ENCODE measurements at regions not wholly inside any gene's neighbourhood (a gene's known extent, or its start where the extent isn't known, plus 50 kb on each side); places are given as distances from the start of the nearest gene placed in this dataset.

DNA sequence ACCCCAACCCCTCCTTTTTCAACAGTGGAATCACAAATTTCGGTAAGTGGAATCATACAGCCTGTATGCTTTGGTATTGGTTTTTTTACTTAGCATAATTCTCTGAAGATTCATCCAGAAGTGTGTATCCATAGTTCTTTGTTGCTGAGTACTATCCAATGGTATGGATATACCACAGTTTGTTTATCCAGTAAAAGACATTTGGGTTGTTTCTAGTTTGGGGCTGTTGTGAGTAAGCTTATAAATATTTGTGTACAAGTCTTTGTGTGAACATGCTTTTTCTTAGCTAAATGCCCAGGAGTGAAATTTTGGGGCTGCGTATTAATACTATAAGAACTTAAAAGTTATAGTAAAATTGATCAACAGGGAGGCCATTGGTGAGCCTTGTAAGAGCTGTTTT, 57.5 kb upstream of the GC start:
- no peaks in the 10 kb centered on the region for H3K36me3 ChIP-seq (ENCODE audit: insufficient read depth)
- no peak overlapping the region for H3K4me2 ChIP-seq
- no peak for TF ChIP-seq CTCF (conservative IDR thresholded peaks at IDR 0.05; ENCODE audit: low read depth, low read length)
- H3K27me3 ChIP-seq (ENCODE audit: insufficient read depth, low read depth) = no peaks in the 10 kb centered on the region
- no peaks in the 10 kb centered on the region for H4K20me1 ChIP-seq (ENCODE audit: insufficient read depth)
- H3K9ac ChIP-seq = no peak overlapping the region
- no peaks in the 10 kb centered on the region for H3K79me2 ChIP-seq (ENCODE audit: insufficient read depth, low read depth)
- H2AFZ ChIP-seq (ENCODE audit: low read depth) = no peak overlapping the region
- no peak overlapping the region for H3K4me3 ChIP-seq (IDR thresholded peaks at IDR 0.05; ENCODE audit: insufficient read depth, low read depth, low read length)
- no peaks in the 10 kb centered on the region for H3K4me1 ChIP-seq (ENCODE audit: low read depth, poor library complexity, severe bottlenecking)
- H3K27ac ChIP-seq = no peak overlapping the region

DNA sequence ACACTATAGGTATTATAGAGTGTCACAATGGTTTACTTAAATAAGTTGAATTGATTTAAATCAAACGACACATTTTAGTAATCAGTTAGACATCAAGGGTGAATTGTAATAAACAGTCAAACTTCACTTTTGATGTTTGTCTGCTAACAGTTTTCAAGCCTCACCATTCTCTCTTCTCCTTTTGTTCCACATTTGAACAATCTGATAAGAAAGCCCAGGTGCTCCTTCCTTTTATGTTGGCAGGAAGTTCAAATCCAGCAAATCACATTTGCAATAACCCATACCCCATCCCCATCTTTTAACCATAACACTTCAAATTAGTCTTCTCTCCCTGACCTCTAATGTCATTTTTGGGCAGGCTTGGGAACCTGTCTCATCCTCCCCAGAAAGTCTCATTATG, 63.4 kb upstream of the GC start:
- Histone ChIP-seq H2AFZ (ENCODE audit: low read depth) (no peak overlapping the region), H4K20me1 (ENCODE audit: insufficient read depth) (no peaks in the 10 kb centered on the region; the same call in 1 of the 2 replicates), H3K4me2 (no peak overlapping the region), H3K9ac (no peak overlapping the region), H3K36me3 (ENCODE audit: insufficient read depth) (no peaks in the 10 kb centered on the region), H3K27ac (no peak overlapping the region), H3K79me2 (ENCODE audit: insufficient read depth, low read depth) (no peaks in the 10 kb centered on the region), H3K4me3 (IDR thresholded peaks at IDR 0.05; ENCODE audit: insufficient read depth, low read depth, low read length) (no peak overlapping the region), H3K4me1 (ENCODE audit: low read depth, poor library complexity, severe bottlenecking) (no peaks in the 10 kb centered on the region), H3K27me3 (ENCODE audit: insufficient read depth, low read depth) (no peaks in the 10 kb centered on the region)
- TF ChIP-seq CTCF (conservative IDR thresholded peaks at IDR 0.05; ENCODE audit: low read depth, low read length) = no peak

GRCh38 chr4:71855944-71856343, 72.1 kb upstream of the GC start:
- H3K4me2 ChIP-seq = no peak overlapping the region
- H4K20me1 ChIP-seq (ENCODE audit: insufficient read depth) = no peaks in the 10 kb centered on the region
- no peak overlapping the region for H3K27ac ChIP-seq
- no peak overlapping the region for H2AFZ ChIP-seq (ENCODE audit: low read depth)
- H3K27me3 ChIP-seq (ENCODE audit: insufficient read depth, low read depth) = no peaks in the 10 kb centered on the region
- H3K4me3 ChIP-seq (IDR thresholded peaks at IDR 0.05; ENCODE audit: insufficient read depth, low read depth, low read length) = no peak overlapping the region
- H3K79me2 ChIP-seq (ENCODE audit: insufficient read depth, low read depth) = no peaks in the 10 kb centered on the region
- no peak overlapping the region for H3K9ac ChIP-seq
- TF ChIP-seq CTCF (conservative IDR thresholded peaks at IDR 0.05; ENCODE audit: low read depth, low read length) = no peak
- H3K36me3 ChIP-seq (ENCODE audit: insufficient read depth) = no peaks in the 10 kb centered on the region
- H3K4me1 ChIP-seq (ENCODE audit: low read depth, poor library complexity, severe bottlenecking) = no peaks in the 10 kb centered on the region

- H3K4me2 ChIP-seq = no peak overlapping the region
- H3K27me3 ChIP-seq (ENCODE audit: insufficient read depth, low read depth) = no peaks in the 10 kb centered on the region
- no peak overlapping the region for H3K9ac ChIP-seq
- no peaks in the 10 kb centered on the region for H3K4me1 ChIP-seq (ENCODE audit: low read depth, poor library complexity, severe bottlenecking)
- H4K20me1 ChIP-seq (ENCODE audit: insufficient read depth) = no peaks in the 10 kb centered on the region
- H3K79me2 ChIP-seq (ENCODE audit: insufficient read depth, low read depth) = no peaks in the 10 kb centered on the region
- H3K27ac ChIP-seq = no peak overlapping the region
- H3K36me3 ChIP-seq (ENCODE audit: insufficient read depth) = no peaks in the 10 kb centered on the region
- no peak for TF ChIP-seq CTCF (conservative IDR thresholded peaks at IDR 0.05; ENCODE audit: low read depth, low read length)
- no peak overlapping the region for H2AFZ ChIP-seq (ENCODE audit: low read depth)
- no peak overlapping the region for H3K4me3 ChIP-seq (IDR thresholded peaks at IDR 0.05; ENCODE audit: insufficient read depth, low read depth, low read length)
These were observed 74.0 kb upstream of the GC start for GRCh38 chr4:71857713-71858451.

All from KMS-11 (cell line).